Activated CD8-positive, alpha-beta T cell treated with anti-CD3 and anti-CD28 coated beads, Interleukin-2, amount 10 ng/mL, durations not matched to agents 7 days and 5 days (primary cell): ENCODE measurements at regions not wholly inside any gene's neighbourhood (a gene's known extent, or its start where the extent isn't known, plus 50 kb on each side); places are given as distances from the start of the nearest gene placed in this dataset.

Experiments
- ATAC-seq: fragments of 150-1000 bp; cut with Tn5 transposase; one replicate; pipeline ENCODE4 v1.10.0; 2021; ENCODE audit warnings: moderate library complexity
- CTCF ChIA-PET: fragments of 350-600 bp; sonication (Branson Sonifier 250); formaldehyde crosslinking; loops from one replicate; lab custom pipeline; 2021; ENCODE audit warnings: antibody characterized with exemption; lab: Charles Lee
- POLR2A ChIA-PET: fragments of 350-600 bp; sonication (Branson Sonifier 250); formaldehyde crosslinking; loops from one replicate; lab custom pipeline; 2021; ENCODE audit warnings: antibody characterized with exemption; lab: Charles Lee
- DNase-seq: peaks from one replicate; pipeline ENCODE4 v3.0.0-alpha.2; 2020
- H3K27ac Mint-ChIP-seq: one replicate; pipeline ENCODE4 v1.8.0; 2021; ENCODE audit warnings: mild to moderate bottlenecking, mixed read lengths
- H3K27me3 Mint-ChIP-seq: one replicate; pipeline ENCODE4 v1.8.0; 2021; ENCODE audit warnings: low read depth, mixed read lengths
- H3K36me3 Mint-ChIP-seq: one replicate; pipeline ENCODE4 v1.8.0; 2021; ENCODE audit warnings: low read depth, mixed read lengths
- H3K4me1 Mint-ChIP-seq: one replicate; pipeline ENCODE4 v1.8.0; 2021; ENCODE audit warnings: low read depth, mixed read lengths
- H3K4me3 Mint-ChIP-seq: one replicate; pipeline ENCODE4 v1.8.0; 2021; ENCODE audit warnings: mild to moderate bottlenecking, mixed read lengths
- H3K9me3 Mint-ChIP-seq: one replicate; pipeline ENCODE4 v1.8.0; 2022; ENCODE audit warnings: mixed read lengths; ENCODE audit not compliant: insufficient read depth

DNA sequence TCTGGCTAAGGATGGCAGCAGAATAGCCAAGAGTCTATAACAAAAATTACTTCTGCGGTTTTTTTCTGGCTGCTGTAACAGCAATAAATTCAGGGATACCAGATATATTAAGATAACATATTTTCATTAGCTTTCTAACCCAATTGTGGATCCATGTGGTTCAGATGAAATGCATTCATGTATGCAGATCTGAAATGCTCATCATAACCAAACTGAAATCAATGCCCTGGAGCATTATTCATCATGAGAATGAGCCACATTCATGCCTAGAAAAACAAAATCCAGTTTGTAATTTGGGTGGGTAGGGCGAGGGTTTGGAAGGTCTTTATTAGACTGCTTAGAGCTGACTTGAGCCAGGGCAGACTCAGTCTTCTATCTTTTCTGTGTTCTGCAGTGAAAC, 69.8 kb upstream of the SEMA3A start:
- ATAC-seq, result no peak
- CTCF ChIA-PET, result no interaction called here

DNA sequence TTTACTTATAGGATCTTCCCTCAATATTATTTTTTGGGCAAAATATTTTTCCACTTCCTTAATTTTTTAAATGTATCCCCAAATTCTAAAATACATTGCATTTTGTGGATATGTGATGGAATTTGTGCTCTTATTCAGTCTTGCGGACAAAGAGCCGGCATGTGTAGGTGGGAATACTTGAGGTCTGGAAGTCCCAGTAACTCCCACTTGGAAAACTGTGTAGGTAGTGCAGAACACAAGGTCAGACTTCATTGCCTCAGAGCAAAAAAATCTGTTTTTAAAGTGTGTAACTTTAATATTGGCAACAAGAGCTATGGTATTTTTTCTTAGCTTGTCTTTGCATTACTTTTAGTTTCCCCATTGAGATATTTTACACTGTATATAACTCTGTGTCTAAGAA, 68.5 kb upstream of the SEMA3A start:
- no peaks in the 10 kb centered on the region for H3K4me1 Mint-ChIP-seq
- no peaks in the 10 kb centered on the region for H3K9me3 Mint-ChIP-seq
- ChIA-PET CTCF (no interaction called here), POLR2A (no interaction called here)
- no peaks in the 10 kb centered on the region for H3K36me3 Mint-ChIP-seq
- DNase-seq, result no peak
- no peaks in the 10 kb centered on the region for H3K27me3 Mint-ChIP-seq
- no peak for ATAC-seq
- H3K27ac Mint-ChIP-seq, result no peak overlapping the region
- no peak overlapping the region for H3K4me3 Mint-ChIP-seq

More for the DNA sequence above, 69.8 kb upstream of the SEMA3A start:
- no peaks in the 10 kb centered on the region for H3K4me1 Mint-ChIP-seq
- no peak overlapping the region for H3K27ac Mint-ChIP-seq
- H3K36me3 Mint-ChIP-seq, result no peaks in the 10 kb centered on the region
- POLR2A ChIA-PET, result no interaction called here
- H3K27me3 Mint-ChIP-seq, result no peaks in the 10 kb centered on the region
- no peak overlapping the region for H3K4me3 Mint-ChIP-seq
- H3K9me3 Mint-ChIP-seq, result no peaks in the 10 kb centered on the region
- DNase-seq, result no peak

DNA sequence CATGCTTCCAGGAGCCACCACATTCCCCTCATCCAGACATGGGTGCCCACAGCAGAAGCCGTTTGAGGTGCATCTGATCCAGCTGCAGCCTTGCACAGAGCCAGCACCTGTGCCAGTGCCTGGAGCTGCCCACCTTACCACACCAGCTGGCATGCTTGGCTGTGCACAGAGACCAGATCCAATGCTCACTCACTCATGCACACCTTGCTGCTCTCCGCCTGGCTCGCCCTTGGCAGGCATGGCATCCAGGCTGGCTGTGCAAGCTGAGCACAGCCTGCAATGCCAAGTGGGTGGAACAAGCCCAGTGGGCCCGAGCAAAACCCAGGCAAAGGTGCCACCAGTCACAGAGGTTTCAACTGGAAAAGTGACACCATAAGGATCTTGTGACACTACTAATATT, 66.9 kb upstream of the SEMA3A start:
- Mint-ChIP-seq H3K9me3 (no peaks in the 10 kb centered on the region), H3K4me1 (no peaks in the 10 kb centered on the region), H3K27ac (no peak overlapping the region), H3K27me3 (no peaks in the 10 kb centered on the region), H3K36me3 (no peaks in the 10 kb centered on the region), H3K4me3 (no peak overlapping the region)
- DNase-seq (no peak), ATAC-seq (no peak)
- CTCF ChIA-PET, result no interaction called here
- POLR2A ChIA-PET, result no interaction called here

DNA sequence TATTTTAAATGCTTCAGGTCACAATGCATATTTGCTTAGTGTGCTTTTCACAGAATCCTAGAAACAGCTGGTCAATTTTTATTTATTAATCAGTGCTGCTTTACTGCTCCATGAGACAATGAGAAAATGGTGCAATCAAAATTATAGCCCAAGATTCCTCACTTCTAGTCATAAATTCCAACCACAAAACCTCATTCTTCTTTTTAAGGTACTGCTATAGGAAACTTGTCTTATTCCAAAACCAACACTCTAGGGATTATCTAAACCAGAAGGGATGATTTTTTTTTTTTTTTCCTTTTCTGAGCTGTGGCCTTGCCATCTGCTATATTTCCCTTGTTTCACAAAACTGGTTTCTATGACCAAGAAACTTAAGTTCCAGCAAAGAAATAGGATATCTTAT, 64.0 kb upstream of the SEMA3A start:
- Mint-ChIP-seq H3K27ac (no peak overlapping the region), H3K27me3 (no peaks in the 10 kb centered on the region), H3K4me3 (no peak overlapping the region), H3K36me3 (no peaks in the 10 kb centered on the region), H3K9me3 (no peaks in the 10 kb centered on the region), H3K4me1 (no peaks in the 10 kb centered on the region)
- ChIA-PET CTCF (no interaction called here), POLR2A (no interaction called here)
- DNase-seq, result no peak
- no peak for ATAC-seq

DNA sequence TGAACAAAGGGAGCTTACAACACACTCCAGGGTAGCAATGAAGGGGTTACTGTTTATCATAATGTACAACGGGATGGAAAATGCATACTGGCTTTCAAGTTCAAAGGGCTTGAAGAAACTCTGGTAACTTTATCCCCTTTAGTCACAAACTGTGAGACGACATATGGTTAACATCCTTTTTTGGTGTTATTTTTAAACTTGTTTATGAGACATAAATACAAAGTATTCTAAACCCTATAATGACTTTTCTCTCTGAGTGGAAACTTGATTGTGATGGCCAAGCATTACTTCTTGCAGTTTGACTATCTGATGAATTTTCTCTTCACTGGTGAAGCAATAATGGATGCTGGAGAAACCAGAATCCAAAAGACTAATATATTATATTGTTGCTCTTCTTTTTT, 62.0 kb upstream of the SEMA3A start:
- Mint-ChIP-seq H3K4me3 (no peak overlapping the region), H3K27ac (no peak overlapping the region), H3K4me1 (no peaks in the 10 kb centered on the region), H3K9me3 (no peaks in the 10 kb centered on the region), H3K36me3 (no peaks in the 10 kb centered on the region), H3K27me3 (no peaks in the 10 kb centered on the region)
- POLR2A ChIA-PET, result no interaction called here
- DNase-seq, result no peak
- CTCF ChIA-PET, result no interaction called here
- no peak for ATAC-seq

DNA sequence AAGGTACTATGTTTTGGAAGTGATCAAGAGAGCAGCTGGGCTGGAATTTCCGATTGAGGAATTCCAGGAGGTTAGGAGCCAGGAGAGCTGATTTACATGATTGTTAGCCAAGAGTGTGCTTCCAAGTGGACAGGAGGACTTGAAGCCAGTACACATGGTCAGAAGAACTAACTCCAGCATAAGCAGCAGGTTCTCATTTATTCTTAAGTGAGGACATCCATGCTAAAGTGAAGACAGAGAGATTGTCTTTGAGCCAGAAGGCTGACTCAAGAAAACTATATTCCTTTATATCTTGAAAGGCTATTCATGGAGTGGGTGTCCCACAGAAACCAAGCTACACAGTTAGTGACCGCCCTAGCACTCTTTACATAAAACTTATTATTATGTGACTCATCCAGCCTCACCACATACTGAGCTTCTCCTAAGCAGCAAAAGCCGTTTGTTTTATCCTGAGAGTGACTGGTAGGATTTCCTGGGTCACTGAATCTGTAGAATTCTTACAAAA, 56.7 kb upstream of the SEMA3A start:
- ChIA-PET POLR2A (no interaction called here), CTCF (no interaction called here)
- no peaks in the 10 kb centered on the region for H3K27me3 Mint-ChIP-seq
- H3K9me3 Mint-ChIP-seq, result no peaks in the 10 kb centered on the region
- no peak overlapping the region for H3K4me3 Mint-ChIP-seq
- H3K27ac Mint-ChIP-seq, result no peak overlapping the region
- no peaks in the 10 kb centered on the region for H3K4me1 Mint-ChIP-seq
- DNase-seq (no peak), ATAC-seq (no peak)
- H3K36me3 Mint-ChIP-seq, result no peaks in the 10 kb centered on the region

DNA sequence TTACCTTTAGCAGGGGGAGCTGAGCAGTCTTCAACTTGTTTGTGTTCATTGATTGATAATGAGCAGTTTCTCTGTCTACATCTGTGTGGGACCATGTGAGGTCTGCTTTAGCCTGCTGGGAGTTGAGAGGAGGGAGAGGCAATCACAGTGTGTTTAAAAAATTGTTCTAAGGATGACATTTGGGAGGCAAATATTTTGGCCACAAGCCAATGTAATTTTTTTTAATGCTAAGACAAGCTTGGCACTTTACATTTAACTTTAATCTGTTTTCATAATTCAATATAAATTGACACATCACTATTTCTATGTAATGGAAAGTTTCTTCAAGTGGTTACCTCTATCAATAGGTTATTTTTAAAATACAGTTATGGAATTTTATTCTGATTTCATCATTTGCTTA, 55.9 kb upstream of the SEMA3A start:
- ChIA-PET CTCF (no interaction called here), POLR2A (no interaction called here)
- Mint-ChIP-seq H3K27ac (no peak overlapping the region), H3K36me3 (no peaks in the 10 kb centered on the region), H3K4me3 (no peak overlapping the region), H3K4me1 (no peaks in the 10 kb centered on the region), H3K27me3 (no peaks in the 10 kb centered on the region), H3K9me3 (no peaks in the 10 kb centered on the region)
- DNase-seq (no peak), ATAC-seq (no peak)

DNA sequence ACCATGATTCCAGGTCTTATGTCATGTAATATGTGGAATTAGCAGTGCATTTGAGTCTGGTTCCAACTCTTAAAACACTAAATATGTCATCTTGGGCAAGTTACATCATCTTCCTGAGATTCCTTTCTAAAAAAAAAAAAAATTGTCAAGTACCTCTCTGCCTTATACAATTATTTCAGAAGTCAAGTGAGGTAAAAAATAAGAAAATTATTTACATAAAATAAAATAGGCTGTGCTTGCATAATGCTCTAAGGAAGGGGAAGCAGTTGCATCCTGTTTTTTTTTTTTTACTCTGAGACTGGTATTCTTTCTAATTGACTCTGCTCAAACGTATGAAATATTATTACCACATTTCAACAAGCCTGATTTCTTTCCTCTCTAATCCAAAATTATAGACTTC, 55.1 kb upstream of the SEMA3A start:
- ChIA-PET CTCF (no interaction called here), POLR2A (no interaction called here)
- Mint-ChIP-seq H3K4me3 (no peak overlapping the region), H3K4me1 (no peaks in the 10 kb centered on the region), H3K9me3 (no peaks in the 10 kb centered on the region), H3K27ac (no peak overlapping the region), H3K36me3 (no peaks in the 10 kb centered on the region), H3K27me3 (no peaks in the 10 kb centered on the region)
- no peak for DNase-seq
- ATAC-seq, result no peak

DNA sequence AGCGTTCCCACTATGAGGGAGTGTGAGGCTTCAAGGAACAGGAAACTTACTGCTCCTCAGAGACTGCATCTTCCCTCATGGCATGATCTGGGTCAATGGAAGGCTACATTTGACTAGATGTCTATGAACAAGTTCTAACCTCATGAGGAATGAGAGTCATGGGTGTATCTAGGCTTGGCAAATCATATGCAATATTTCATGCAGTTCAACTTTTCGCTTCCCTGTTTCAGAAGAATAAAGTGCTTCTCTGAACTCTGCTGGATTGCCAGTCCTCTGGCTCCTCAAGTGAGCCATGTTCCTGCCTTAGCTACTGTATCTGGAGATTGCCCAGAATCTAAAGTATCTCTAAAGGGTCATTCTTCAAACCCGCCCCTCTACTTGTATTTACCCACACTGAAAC, 54.3 kb upstream of the SEMA3A start:
- no peak for DNase-seq
- CTCF ChIA-PET, result no interaction called here
- H3K27ac Mint-ChIP-seq, result no peak overlapping the region
- no peaks in the 10 kb centered on the region for H3K27me3 Mint-ChIP-seq
- H3K4me1 Mint-ChIP-seq, result no peaks in the 10 kb centered on the region
- H3K4me3 Mint-ChIP-seq, result no peak overlapping the region
- H3K36me3 Mint-ChIP-seq, result no peaks in the 10 kb centered on the region
- no peaks in the 10 kb centered on the region for H3K9me3 Mint-ChIP-seq
- no peak for ATAC-seq
- POLR2A ChIA-PET, result no interaction called here

DNA sequence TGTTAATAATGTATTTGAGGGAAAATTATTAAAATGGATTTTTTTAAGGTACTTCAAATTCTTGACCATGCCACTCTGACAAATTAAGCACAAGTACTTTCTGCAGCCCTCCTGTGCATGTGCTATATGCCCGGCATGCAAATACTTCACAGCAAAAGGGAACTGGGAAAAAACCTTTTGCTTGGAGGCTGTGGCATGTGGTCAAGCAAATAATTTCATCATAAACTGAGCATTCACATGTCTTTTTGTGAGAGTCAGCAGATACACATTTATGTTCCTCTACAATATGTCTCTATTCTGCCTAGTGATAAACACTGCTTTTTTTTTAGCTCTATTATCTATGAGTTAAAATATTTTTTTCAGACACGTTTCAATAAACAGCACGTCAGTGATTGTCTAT, 53.7 kb upstream of the SEMA3A start:
- Mint-ChIP-seq H3K4me1 (no peaks in the 10 kb centered on the region), H3K27me3 (no peaks in the 10 kb centered on the region), H3K27ac (no peak overlapping the region), H3K36me3 (no peaks in the 10 kb centered on the region), H3K9me3 (no peaks in the 10 kb centered on the region), H3K4me3 (no peak overlapping the region)
- DNase-seq (no peak), ATAC-seq (no peak)
- ChIA-PET POLR2A (no interaction called here), CTCF (no interaction called here)

DNA sequence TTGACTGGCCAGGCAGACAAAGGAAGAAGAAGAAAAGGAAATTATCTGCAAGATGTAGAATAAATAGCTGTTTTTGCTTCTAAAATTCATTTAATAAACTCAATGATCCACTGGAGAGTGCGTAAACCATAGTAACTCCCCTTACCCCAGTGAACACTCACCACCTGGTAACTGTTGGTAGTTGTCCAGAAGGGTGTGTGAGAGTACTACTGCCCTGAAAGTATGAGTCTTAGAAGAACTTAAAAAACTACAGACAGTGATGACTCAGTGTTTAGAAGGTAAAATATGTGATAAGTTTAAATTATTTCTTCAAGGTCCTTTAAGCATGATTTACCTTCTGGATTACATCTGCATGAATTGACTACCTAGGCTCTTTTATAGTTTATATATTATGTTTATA, 53.0 kb upstream of the SEMA3A start:
- ATAC-seq, result no peak
- ChIA-PET CTCF (no interaction called here), POLR2A (no interaction called here)
- H3K4me1 Mint-ChIP-seq, result no peaks in the 10 kb centered on the region
- no peak for DNase-seq
- H3K27me3 Mint-ChIP-seq, result no peaks in the 10 kb centered on the region
- no peaks in the 10 kb centered on the region for H3K9me3 Mint-ChIP-seq
- H3K4me3 Mint-ChIP-seq, result no peak overlapping the region
- H3K27ac Mint-ChIP-seq, result no peak overlapping the region
- H3K36me3 Mint-ChIP-seq, result no peaks in the 10 kb centered on the region

DNA sequence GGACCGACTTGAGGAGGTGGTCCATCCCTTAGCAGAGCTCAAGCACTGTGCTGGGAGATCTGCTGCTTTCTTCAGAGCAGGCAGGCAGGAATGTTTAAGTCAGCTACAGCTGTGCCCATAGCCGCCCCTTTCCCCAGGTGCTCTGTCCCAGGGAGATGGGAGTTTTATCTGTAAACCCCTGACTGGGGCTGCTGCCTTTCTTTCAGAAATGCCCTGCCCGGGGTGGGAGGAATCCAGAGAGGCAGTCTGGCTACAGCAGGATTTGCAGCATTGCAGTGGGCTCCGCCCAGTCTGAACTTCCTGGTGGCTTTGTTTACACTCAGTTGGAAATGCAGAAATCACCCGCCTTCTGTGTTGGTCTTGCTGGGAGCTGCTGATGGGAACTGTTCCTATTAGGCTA, 51.2 kb upstream of the SEMA3A start:
- Mint-ChIP-seq H3K4me1 (no peaks in the 10 kb centered on the region), H3K9me3 (no peaks in the 10 kb centered on the region), H3K27me3 (no peaks in the 10 kb centered on the region), H3K36me3 (no peaks in the 10 kb centered on the region), H3K4me3 (no peak overlapping the region), H3K27ac (no peak overlapping the region)
- ChIA-PET POLR2A (no interaction called here), CTCF (no interaction called here)
- ATAC-seq (no peak), DNase-seq (no peak)
